22Rv1 (cell line): ENCODE measurements at regions not wholly inside any gene's neighbourhood (a gene's known extent, or its start where the extent isn't known, plus 50 kb on each side); places are given as distances from the start of the nearest gene placed in this dataset.

Source experiments
- CTCF ChIP-seq: fragments of 450-650 bp; IDR thresholded peaks from 2 replicates; pipeline ENCODE4 v1.5.1; 2017; ENCODE audit warnings: mild to moderate bottlenecking
- ZFX ChIP-seq: fragments of 450-650 bp; IDR thresholded peaks from 2 replicates; pipeline ENCODE4 v1.6.1; 2017; ENCODE audit warnings: antibody characterized with exemption, borderline replicate concordance

GRCh38 chr13:30021611-30022010 is 171.2 kb upstream of the UBL3 start:
- TF ChIP-seq CTCF (no peak), ZFX (no peak)
